Stimulated activated CD4-positive, alpha-beta T cell treated with anti-CD3 and anti-CD28 coated beads, TNF-alpha, amount 100 ng/mL, for 48 hours (primary cell): ENCODE measurements at regions not wholly inside any gene's neighbourhood (a gene's known extent, or its start where the extent isn't known, plus 50 kb on each side); places are given as distances from the start of the nearest gene placed in this dataset.
"Not testable (repeated sequence)": the region's sequence is repeated elsewhere in the genome, so short reads cannot be mapped to it uniquely, and the experiment has no call there.

Source experiments
- DNase-seq, 3 donors: peaks; one replicate each; pipeline ENCODE4 v3.0.0-alpha.2; 2020; ENCODE audit warnings: low read depth in 3 of 3

DNA sequence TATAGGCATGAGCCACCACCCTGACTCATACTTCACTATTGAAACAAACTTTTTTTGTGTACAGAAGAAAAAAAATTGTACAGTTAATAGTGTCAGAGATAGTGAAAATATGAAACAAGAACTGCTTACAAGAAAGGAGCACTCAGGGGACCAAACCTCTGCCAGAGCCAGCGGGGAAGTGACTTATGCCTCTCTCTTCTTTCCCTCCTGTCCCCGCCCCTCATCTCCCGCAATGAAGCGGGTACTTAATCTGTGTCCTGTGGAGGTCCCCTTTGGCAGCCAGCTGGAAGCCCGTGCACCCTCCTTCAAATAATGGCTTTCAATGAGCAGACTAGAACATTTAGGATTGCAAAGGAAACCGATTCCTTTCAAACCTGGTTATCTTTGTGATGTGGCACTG, 51.5 kb downstream of the PPIAL4A start:
- not testable (repeated sequence) for DNase-seq

DNA sequence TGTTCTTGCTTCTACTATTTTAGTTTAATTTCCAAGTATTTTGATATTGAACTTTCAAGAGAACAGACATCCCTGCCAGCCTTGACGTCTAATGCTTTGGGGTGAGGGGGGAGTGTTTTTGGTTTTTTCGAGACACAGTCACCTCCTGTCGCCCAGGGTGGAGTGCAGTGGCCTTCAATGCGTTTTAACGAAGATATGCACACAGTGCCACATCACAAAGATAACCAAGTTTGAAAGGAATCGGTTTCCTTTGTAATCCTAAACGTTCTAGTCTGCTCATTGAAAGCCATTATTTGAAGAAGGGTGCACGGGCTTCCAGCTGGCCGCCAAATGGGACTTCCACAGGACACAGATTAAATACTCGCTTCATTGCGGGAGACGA, 52.3 kb downstream of the PPIAL4A start:
- DNase-seq, result not testable (repeated sequence)

GRCh38 chr1:120942218-120942944, 52.8 kb downstream of the PPIAL4A start:
- DNase-seq, result peak; percentile 50 to 63 (median 59)

DNA sequence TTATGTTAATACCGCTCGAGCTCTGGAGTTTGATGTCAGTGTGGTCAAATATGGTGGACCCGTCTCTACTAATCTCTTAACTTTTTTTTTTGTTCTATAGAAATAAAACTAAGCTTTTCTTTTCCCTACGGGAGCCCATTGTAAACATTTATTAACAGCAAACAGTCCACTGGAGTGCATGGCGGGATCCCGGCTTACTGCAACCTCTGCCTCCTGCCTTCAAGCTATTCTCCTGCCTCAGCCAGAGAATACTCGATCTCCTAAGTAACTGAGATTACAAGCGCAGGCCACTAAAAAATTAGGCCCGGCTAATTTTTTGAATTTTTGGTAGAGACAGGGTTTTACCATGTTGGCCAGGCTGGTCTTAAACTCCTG, 53.4 kb downstream of the PPIAL4A start:
- not testable (repeated sequence) for DNase-seq

DNA sequence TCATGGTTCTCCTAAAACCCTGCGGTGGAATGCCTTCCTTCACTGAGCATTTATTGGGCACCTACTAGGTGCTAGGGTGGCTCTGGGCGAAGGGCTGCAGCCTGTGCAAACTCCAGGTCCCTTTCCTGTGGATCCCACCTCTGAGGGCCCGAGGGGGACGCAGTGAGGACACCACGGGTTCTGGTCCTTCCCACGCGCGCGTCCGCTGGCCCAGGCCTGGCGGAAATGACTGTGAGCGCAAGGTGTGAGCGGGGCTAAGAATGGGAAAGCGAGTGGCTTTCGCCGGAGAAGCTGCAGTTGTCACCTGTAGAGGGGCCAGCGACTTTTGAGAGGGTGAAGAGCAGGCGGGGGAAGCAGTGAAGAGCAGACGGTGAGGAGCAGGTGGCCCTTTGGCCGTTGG, 55.1 kb downstream of the PPIAL4A start:
- DNase-seq, result not testable (repeated sequence)

GRCh38 chr1:120945122-120945521, 55.6 kb downstream of the PPIAL4A start:
- not testable (repeated sequence) for DNase-seq

- DNase-seq, result not testable (repeated sequence)
Measured at GRCh38 chr1:120947114-120947513, 57.5 kb downstream of the PPIAL4A start.

DNA sequence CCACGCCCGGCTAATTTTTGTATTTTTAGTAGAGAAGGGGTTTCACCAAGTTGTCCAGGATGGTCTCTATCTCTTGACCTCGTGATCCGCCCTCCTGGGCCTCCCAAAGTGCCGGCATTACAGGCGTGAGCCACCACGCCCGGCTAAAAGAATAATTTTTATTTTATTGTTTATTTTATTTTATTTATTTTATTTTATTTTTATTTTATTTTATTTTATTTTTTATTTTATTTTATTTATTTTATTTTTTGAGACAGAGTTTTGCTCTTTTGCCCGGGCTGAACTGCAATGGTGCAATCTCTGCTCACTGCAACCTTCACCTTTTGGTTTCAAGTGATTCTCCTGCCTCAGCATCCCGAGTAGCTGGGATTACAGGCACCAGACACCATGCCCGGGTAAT, 60.2 kb downstream of the PPIAL4A start:
- not testable (repeated sequence) for DNase-seq

DNA sequence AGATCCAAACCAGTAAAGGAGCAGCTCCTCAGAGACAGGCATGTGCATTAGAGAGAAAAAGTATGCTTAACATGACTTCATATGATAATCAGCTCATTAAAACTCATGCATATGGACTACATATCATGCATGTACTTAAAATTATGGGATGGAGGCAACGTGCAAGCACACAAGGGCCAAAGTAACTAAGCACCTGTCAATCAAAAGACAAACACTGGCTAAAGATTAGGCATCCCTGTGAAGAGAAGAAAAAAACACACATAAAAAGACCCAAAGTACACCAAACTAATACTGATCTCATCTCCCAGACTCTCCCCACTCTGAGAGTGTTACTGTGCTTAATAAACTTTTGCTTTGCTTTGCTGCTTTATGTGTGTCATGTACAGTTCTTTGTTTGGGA, 61.1 kb downstream of the PPIAL4A start:
- not testable (repeated sequence) for DNase-seq

DNA sequence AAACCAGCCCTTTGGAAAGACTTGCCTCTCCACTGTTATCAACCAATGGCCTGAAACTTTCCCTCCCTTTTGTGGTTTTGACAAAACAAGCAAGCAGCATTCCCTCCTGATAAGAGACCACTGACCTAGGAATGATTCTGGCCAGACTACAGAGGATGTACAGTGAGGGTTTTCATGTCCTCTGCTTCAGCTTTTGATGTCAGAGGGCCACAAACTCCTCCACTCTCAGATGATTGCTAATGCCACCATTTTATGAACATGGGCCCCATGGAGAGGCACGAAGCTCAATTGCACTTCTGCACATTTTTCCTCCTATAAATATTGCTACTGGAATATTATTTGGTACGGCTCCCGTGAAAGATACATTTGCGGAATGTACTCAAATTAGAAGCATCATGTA, 61.5 kb downstream of the PPIAL4A start:
- not testable (repeated sequence) for DNase-seq

- not testable (repeated sequence) for DNase-seq
Measured at GRCh38 chr1:120952207-120952870, 62.8 kb downstream of the PPIAL4A start.

DNA sequence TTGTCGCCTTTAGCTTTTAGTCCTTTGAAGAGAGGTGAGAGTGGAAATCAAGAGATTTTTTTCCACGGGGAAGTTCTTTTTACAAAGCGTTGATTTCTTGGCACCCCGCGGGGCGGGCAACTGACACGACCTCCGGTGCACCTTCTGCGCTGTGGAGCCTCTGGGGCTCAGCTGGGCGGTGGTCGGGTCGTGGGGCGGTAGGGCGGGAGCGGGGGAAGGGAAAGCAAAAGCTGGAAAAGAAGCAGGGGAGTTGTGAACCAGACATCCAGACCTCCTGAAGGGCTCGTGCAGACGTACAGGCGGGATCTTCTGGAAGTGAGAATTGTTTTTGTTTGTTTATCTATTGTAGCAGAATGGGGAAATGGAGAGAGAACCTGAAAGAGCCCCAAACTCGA, 63.3 kb downstream of the PPIAL4A start:
- not testable (repeated sequence) for DNase-seq

DNA sequence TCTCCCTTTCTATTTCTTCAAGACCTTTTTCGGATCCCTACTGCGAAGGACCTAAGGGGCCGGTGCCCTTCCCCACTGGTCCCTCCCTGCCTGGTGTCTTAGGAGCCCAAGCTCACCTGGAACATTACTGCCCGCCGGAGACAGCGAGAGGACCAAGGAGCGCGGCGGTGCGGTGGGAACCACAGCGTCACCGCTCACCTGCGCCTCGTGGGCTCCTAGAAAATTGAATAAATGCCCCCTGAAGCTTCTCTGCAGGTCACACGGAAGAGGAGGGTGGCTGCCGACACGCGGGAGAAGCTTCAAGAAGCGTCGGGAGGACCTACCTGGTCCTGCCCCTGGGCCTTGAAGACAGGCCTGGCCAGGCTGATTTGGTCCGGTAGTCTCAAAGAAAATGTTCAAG, 65.2 kb downstream of the PPIAL4A start:
- no peak for DNase-seq

GRCh38 chr1:120955961-120956360, 66.4 kb downstream of the PPIAL4A start:
- not testable (repeated sequence) for DNase-seq

- not testable (repeated sequence) for DNase-seq
Measured at GRCh38 chr1:120966018-120966417, 76.4 kb downstream of the PPIAL4A start.

GRCh38 chr1:120972863-120973262, 83.3 kb downstream of the PPIAL4A start:
- not testable (repeated sequence) for DNase-seq

- not testable (repeated sequence) for DNase-seq
Measured at GRCh38 chr1:120973836-120974235, 84.3 kb downstream of the PPIAL4A start.

GRCh38 chr1:120977279-120977678, 87.7 kb downstream of the PPIAL4A start:
- not testable (repeated sequence) for DNase-seq

DNA sequence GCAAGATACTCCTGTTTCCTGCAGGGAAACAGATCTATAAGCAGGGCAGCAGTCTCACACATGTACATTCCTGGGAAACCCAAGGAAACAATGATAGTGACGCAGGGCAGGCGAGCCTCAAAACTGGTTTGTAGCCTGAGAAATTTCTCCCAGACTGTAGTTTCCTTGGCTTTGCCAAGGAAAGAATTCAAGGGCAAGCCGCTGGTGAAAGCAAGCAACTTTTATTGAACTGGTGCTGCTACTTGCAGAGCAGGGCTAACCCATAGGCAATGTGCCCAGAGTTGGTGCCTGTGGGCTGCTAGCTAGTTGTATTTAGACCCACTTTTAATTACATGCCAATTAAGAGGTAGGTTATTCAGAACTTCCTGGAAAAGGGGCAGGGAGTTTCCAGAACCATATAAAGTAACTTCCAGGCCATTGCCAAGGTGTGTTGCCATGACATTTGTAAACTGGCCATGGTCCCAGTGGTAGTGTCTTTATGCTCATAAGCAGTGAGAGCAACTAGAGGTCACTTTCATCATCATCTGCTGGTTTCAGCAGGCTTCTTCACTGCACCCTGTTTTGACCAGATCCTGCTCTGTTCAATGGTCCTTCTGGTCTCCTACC, 92.0 kb downstream of the PPIAL4A start:
- DNase-seq, result not testable (repeated sequence)

DNA sequence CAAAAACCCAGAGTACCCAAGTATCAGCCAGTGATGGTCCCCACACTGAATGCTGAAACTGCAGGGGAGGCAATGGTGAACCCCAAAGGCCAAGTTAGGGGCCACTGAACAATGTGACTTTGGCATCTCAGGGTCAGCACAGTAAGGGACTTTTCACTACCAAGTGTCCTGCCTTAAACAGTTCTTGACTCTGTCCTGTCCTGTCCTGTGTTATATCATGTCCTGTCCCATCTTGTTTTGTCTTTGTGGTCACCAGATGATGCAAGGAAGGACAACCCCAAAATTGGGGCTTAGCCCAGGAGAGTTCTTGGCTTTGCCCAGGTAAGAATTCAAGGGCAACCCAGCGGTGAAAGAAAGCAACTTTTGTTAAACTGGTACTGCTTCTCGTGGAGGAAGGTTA, 105.0 kb downstream of the PPIAL4A start:
- not testable (repeated sequence) for DNase-seq

GRCh38 chr1:120995025-120995424, 105.5 kb downstream of the PPIAL4A start:
- not testable (repeated sequence) for DNase-seq

DNA sequence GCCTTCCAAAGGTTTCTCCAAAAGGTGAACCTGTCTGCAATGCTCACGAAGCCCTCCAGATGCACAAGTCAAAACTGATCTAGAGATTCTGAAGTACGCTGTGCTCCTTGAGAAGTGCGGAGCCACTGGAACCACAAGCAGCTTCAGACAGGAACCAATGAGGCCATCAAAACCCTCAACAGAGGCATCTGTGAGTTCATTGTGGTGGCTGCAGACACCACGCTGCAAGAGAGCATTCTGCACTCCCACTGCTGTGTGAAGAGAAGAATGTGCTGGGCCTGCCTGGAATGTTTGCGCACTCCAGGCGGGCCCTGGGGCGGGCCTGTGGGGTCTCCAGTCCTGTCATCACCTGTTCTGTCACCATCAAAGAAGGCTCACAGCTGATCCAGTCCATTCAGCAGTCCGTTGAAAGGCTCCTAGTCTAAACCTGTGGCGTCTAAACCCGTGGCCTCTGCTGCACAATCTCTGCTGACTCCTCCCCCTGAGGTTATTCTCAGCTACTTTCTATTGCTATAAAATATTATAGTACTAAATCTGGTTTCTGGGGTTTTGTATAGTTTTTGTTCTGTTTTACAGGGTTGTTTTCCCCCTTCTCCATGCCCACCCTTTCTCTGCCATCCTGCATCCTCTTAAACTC, 111.6 kb downstream of the PPIAL4A start:
- DNase-seq, result not testable (repeated sequence)
